CD1c-positive myeloid dendritic cell (primary cell): ENCODE measurements at regions not wholly inside any gene's neighbourhood (a gene's known extent, or its start where the extent isn't known, plus 50 kb on each side); places are given as distances from the start of the nearest gene placed in this dataset.

ENCODE experiments used
- DNase-seq: peaks from one replicate; pipeline ENCODE4 v3.0.0-alpha.2; 2016; ENCODE audit errors: extremely low spot score

- no peak for DNase-seq
Observed at GRCh38 chr1:25104932-25105561, 127.3 kb downstream of the SYF2 start.

DNA sequence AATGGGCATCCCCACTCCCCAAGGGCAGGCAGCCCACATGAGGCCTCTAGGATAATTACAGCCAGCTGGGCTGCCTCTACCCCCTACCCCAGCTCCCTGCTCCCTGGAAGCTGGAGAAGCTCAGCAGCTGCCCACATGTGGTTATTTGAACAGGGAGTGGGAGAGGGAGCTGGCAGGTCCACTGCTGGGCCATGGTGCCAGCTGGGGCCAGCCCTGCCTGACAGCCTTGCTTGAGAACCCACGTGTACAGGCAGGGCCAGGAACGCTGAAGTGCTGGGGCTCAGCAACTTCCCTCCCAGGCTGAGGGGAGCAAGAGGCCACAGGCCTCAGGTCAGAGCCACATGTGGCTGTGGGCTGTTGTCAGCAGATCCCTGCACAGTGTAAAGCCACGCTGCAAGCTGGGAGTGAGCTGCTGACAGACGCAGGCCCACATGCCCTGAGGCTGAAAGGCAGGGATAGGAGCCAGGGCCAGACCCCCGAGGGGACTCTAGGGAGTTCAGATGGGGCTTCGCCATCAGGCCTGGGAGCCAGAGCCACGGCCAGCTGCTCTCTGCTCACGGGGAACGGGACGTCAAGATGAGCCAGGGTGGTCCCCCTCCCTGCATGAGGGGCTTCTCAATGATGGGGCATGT lies 129.0 kb downstream of the SYF2 start:
- no peak for DNase-seq

DNA sequence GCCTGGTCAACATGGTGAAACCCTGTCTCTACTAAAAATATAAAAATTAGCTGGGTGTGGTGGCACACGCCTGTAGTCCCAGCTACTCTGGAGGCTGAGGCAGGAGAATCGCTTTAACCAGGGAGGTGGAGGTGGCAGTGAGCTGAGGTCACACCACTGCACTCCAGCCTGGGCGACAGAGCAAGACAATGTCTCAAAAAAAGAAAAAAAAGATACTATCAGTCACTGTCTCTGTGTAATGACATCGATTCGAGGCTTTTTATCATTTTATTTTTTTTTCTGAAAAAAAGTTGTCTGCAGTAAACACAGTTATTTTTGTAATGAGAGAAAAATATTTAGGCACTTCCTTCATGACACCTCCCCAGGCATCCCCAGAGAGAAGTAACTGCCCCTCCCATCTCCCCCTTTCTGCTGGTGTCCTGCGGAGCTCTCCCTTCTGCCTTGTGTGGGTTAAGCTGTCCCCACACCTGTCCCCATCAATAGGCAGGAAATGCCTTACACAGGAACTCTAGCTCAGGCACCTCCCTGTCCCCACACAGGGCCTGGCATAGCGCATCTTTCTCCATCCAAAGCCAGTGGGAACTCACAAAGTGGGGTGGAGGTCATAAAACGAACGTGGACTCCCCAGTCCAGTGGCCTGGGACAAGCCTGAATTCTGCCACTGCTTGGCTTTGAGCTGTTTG lies 132.0 kb downstream of the SYF2 start:
- DNase-seq = no peak

GRCh38 chr1:25099343-25099951 lies 132.9 kb downstream of the SYF2 start:
- peak; percentile 70 for DNase-seq

GRCh38 chr1:25098717-25099116 lies 133.6 kb downstream of the SYF2 start:
- DNase-seq = no peak

DNA sequence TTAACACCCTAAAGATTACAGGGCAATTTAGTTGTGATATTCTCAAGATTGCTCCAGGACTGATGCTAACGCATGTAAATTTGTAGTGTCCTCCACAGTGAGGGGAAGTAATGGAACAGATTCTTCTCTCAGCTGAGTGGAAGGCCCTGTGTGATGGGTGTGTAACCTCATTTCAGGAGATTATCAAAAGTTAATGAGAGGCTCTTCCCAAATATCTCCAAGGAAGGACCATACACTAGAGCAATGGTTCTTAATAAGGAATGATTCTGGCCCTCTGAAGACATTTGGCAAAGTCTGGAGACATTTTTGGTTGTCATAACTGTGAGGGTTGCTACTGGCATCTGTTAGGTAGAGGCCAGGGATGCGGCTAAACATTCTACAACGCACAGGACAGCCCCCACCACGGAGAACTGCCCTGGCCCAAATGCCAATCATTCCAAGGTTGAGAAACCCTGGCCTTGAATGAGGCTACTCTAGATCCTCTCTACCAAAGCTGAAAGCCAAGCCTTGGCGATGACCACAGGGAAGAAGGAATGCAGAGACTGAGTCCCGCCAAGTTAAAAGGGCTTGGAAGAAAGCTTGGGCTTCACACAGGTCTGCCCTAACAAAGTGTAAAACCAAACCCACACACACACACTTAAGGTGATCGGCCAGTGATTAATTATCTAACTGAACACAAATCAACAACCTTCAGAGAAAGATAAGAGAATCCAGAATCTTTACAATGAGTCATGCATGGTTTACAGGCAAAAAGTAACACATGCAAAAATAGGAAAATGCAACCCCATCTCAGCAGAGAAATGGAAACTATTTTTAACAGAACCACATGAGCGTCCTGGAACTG lies 135.8 kb downstream of the SYF2 start:
- DNase-seq = no peak

DNA sequence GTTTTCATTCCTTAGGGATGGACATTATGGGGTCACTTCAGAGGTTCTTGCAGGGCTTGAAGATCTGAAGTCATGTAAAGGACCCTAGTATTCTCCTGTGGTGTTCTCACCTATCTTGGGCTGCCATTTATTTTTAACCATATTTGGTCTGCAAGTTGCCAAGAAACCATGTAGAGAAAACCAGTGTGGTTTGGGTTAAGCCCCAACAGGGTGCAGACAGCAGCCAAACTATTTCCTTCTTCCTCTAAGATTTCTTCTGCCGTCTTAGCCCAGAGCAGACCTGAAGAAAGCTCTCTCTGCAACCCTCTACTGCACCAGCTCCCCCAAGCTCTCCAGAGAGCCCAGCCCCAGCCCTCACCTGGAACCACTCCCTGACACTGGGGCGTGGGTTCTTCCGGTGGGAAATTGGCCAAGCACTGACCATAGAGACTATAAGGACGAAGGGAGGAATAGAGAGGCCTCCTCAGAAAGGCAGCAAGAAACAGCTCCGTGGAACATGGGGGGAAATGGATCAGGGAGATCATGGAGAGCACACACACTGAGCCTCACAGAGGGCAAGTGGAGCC lies 136.6 kb downstream of the SYF2 start:
- no peak for DNase-seq

- no peak for DNase-seq
Observed at GRCh38 chr1:25094995-25095394, 137.3 kb downstream of the SYF2 start.

DNA sequence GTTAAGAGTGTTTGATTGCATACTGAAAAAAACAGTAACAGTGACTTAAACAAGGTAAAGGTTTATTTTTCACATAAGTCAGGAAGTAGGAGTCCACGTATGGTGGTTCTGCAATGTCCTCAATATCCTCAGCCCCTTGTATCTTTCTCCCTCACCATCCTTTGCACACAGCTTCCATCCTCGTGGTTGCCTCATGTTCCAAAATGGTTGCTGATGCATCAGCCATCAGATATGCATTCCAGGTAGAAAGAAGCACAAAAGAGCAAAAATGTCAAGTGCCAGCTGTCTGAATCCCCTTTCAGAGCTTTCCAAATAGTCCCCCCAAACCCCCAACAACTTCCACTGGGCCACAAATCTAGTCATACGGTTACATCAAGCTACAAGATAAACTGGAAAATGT lies 138.1 kb downstream of the SYF2 start:
- DNase-seq = no peak

DNA sequence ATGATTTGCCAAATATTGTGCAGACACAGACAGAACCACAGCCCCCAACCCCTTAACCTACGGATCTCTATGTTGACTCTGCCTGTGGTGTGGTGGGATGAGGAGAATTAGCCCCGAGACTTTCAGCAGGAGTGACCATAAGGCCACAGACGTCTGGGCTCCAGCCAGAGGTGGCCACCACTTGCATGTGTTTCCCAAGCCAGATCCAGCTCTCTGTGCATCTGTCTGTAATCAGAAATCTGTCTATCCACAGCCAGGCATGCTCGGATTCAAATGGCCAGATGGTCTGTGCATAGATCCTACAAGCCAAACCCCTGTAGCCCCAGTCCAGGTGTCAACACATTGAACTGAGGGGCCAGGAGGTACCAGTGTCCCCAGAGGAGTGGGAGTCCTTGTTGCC lies 140.6 kb downstream of the SYF2 start:
- DNase-seq = no peak

DNA sequence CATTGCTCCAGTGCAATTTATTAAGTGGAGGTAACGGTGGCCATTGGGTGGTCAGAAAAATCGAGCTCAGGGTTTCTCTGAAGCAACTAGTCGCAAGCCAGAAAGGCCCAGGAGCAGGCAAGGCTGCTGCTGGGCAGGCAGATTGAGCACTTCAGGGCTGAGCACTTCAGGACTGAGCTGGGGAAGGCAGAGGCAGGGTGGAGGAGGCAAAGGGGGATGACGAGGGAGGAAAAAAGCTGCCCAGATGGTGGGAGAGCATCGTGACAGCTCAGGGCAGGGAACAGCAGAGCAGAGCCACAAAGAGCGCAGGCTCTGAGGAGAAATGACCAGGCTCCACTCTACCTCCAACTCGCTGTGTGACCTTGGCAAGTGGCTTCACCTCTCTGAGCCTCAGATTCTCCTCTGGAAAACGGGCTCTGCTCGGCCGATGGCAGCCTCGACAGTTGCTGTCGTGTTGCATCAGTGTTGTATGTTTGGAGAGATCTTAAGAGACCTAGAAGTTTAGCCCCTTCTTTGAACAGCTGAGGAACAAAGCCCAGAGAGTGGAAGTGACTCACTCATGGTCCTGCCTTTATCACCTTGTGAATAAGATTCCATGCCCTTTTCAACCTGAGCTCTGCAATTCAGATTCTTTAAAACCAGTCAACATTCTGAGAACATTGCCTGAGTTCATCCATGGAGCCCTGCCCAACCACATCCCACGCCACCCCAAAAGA lies 141.4 kb downstream of the SYF2 start:
- DNase-seq = no peak

DNA sequence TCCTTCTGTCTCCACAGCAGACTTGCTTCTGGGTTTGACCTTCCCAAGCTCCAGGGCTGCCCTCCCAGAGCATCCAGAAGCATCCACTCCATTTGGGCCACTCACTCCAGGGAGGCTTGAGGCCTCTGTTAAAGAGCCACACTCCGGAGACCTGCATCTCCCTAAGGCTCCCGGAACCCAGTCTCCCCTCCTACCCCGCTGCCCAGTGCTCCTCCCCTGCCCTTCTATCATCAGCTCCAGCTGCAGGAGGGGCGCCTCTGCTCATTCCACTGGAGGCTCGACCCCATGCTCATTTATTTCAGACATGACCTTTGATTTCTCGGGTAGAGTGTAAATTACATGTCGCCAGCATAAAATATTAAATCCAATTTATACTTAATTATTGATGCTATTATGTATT lies 142.5 kb downstream of the SYF2 start:
- no peak for DNase-seq

DNA sequence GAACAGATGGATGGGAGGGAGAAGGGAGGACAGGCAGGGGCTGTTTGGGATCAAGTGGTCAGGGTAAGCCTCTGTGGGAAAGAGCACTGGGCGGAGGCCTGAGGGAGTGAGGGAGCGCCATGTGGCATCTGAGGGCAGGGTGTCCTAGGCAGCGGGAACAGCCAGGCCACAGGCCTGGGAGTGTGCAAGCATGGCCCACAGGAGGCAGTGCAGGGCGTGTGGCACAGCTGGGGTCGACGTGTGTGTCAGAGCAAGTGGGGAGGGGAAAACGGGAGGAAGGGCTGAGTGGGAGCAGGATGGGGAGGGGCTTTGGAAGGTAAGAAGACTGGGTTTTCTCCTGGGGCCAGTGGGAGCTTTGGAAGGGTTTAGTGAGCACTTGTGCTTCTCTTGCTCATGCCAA lies 143.4 kb downstream of the SYF2 start:
- no peak for DNase-seq

- no peak for DNase-seq
Observed at GRCh38 chr1:25088180-25088701, 144.1 kb downstream of the SYF2 start.

DNA sequence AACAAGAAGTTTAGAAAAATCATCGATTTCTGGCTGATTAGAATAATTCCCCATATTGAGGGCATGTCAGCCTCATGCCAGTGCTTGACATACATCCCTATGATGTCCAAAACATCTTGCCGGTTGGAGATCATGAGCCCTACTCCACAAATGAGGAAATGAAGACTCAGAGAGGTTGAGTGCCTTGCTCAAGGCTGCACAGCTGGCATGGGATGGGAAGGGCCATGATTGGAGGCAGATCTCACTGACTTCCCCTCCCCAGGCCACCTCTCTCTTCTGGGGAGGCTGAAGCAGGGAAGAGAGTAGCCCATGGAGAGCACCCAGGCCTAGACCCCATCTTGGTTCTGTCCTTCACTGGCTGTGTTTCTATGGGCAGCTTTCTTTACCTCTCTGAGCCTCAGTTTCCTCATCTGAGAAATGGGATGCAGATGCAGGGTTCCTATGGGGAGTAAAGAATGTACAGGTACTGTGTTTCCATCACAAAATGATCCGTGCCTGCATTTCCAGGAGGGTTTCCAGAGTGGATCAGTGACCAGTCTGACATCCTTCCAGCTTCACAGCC lies 145.7 kb downstream of the SYF2 start:
- no peak for DNase-seq

GRCh38 chr1:25084407-25084806 lies 147.9 kb downstream of the SYF2 start:
- DNase-seq = no peak

- no peak for DNase-seq
Observed at GRCh38 chr1:25083481-25084345, 148.6 kb downstream of the SYF2 start.

GRCh38 chr1:25082995-25083394 lies 149.3 kb downstream of the SYF2 start:
- DNase-seq = no peak

- no peak for DNase-seq
Observed at GRCh38 chr1:25082216-25082899, 149.9 kb downstream of the SYF2 start.
